RPMI8226 (cell line): ENCODE measurements at regions not wholly inside any gene's neighbourhood (a gene's known extent, or its start where the extent isn't known, plus 50 kb on each side); places are given as distances from the start of the nearest gene placed in this dataset.
"Not testable (repeated sequence)": the region's sequence is repeated elsewhere in the genome, so short reads cannot be mapped to it uniquely, and the experiment has no call there.

ENCODE experiments used
- DNase-seq: peaks from one replicate; pipeline ENCODE4 v3.0.0-alpha.2; 2015

DNA sequence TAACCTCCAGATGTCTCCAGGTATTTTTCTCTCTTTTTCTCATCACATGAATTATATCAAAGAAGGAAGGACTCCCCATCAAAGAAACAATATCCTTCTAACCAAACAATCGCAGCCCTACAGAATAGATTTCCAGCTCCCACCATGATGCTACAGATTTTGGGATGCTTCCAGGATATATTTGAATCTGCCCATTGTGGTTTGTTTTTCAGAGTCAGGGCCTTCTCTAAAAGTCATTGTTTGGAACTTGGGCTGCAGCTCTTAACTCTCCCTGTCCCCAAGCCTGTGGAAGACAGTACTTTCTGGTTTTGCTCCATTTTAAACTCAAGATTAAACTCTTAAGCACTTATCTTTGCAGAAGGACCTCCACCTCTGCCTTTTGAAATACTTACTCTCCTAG, 223.2 kb downstream of the PMAIP1 start:
- DNase-seq, result no peak

DNA sequence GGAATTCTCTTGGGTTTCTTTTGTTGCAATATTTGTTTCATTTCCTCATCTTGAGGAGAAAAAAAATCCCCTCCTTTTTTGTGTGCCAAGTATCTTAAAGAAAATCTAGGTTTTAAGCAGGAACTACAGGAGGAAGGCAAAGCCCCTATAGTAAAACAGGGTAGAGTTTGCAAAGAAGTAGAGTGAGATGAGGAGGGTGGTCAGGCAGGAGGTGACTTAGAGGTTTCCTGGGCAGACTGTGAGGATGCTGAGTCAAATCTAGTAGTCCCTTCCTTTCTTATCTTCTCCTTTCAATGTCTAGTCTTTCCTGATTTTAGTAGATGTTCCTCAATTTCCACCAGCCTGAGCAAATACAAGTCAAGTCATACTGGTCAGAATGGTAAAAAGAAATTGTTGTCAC, 222.5 kb downstream of the PMAIP1 start:
- no peak for DNase-seq

DNA sequence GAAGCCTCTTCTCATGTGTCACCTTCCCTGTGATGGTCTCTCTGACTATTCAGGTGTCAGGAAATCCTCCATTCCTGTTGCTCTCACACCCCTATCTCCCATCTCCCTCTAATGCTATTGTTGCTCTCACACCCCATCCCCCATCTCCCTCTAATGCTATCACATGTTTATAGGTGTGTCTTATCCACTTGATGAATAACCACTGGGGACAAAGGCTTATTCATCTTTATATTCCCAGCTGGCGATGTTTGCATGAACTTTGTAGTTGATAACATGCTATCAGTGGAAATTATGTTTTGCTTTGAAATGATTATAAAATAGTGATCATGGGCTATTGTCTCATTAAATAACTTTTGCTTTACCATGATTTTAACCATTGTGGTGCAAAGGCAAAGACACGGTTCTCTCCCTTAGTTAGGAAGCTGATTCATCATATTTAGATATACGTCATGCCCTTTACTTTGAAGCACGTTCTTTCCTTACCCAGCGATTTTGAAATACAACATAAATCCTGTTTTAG, 220.5 kb downstream of the PMAIP1 start:
- no peak for DNase-seq

DNA sequence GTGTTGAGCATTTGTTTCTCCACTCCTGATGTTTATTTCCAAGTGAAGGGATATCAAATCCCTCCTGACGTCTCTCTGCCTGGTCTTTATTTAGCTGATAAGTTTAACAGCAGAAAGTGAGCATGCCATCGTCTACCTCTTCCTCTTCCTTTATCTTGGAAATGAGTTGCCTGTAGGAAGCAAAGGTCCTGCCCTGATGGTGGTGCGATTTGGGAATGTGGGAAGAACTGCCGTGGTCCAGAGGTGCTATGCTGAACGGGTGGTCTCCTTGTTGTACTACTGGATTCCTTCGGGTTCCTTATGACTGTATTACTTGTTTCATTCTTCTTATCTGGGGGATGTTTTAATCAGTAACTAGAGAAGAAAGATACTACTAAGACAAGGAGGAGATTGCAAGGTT, 217.5 kb downstream of the PMAIP1 start:
- no peak for DNase-seq

GRCh38 chr18:60113396-60113795, 213.6 kb downstream of the PMAIP1 start:
- DNase-seq, result no peak

- no peak for DNase-seq
Measured at GRCh38 chr18:60112369-60112768, 212.6 kb downstream of the PMAIP1 start.

DNA sequence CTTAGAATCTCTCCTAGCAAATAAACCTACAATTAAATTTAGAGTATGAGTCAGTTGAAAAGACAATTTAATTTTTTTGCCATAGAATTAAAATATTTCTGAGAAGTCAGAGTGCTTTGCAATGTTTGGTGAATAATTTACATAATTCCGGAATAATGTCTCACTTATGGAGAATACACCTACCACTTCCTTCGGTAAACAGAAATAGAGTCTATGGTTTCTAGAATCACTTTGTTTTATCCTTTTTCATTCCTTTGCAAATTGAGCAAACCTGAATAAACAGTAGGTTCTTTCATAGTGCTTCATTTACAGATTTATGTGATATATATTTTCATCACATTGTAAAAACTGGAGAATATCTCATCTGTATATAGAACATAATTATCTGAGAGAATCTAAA, 211.7 kb downstream of the PMAIP1 start:
- no peak for DNase-seq

GRCh38 chr18:60110836-60111235, 211.0 kb downstream of the PMAIP1 start:
- DNase-seq, result no peak

DNA sequence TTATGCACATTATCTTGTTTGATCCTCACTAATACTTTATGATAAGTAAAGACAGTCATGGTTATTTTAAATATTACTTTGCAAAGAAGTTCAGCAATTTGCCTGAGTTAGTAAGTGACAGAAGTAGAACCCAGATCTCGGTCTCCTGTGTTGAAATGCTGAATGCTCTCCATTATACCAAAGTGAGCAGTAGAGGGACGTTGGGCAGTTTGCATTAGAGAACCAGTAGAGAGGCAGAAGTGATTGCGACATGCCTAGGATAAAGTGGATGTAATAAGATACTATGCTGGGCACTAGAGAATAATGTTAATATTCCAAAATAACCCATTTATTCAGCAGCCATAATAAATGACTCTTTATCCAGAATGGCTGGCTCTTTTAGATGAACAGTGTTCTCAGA, 201.0 kb downstream of the PMAIP1 start:
- no peak for DNase-seq

DNA sequence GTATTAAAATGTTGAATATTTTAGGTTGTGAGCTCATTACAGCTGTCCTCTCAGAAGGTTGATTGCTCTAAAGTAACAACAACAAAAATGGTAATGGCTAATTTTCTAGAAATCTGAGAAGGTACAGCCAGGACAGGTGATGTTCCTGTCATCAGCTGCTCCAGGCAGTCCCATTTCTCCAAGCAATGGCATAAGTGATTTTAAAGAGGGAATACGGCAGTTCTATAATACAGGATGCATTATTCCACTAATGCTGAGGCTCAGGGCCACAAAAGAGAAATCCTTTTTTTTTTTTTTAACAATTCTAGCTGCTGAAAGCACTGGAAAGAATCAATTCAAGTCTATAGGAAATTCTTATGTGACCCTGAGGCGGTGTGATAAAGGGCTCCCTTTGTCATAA, 199.9 kb downstream of the PMAIP1 start:
- DNase-seq, result no peak

GRCh38 chr18:60096428-60096827, 196.6 kb downstream of the PMAIP1 start:
- DNase-seq, result no peak

DNA sequence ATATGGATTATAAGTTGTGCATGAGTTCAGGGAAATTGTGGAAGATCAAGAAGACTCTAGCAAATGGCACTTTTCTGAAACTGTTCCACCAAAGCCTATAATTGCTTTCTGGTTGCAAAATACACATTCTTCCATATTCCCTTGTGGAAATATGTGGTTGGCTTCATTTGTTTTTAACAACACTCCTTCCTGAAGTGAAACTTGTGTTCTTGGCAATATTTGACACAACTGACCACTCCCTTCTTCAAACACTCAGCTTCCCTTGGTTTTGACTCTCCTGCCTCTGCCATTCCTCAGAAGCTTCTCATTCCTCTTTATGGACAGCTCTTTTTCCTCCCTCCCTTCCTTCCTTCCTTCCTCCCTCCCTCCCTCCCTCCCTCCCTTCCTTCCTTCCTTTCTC, 192.3 kb downstream of the PMAIP1 start:
- DNase-seq, result no peak

GRCh38 chr18:60090170-60090569, 190.4 kb downstream of the PMAIP1 start:
- peak; percentile 18 for DNase-seq

DNA sequence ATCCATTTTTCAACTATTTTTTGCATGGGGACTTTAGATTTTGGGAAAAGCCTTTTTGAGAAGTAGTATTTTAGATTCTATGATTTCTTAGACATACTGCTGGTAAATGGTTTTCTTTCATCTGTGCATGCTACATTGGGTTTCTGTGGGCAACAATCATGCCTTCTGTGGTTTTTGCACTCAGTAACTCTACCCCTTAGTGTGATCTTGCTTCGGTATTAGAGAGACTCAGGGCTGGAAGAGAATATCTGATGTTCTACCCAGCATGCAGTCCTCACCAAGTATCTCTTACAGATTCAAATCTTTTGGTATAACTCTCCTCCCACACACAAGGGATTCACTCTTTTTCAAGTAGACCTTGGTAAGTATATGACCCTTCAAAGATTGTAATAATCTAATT, 183.0 kb downstream of the PMAIP1 start:
- no peak for DNase-seq

DNA sequence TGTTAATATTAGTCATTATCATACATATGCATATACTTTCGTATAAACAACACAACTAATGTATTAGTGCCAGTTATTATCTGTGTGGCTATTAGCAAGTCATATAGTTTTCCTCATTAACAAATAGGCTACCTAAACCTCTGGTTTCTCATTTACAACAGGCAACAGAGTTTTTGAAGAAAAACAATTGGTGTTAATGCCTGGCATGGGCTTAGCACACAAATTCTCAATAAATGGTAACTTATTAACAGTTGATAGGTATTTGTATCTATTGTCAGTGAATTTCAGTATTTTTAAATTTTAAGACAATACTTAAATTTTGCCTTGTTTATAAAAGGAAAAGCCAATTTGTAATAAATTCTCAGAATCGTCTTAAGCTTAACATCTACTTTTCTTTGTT, 182.5 kb downstream of the PMAIP1 start:
- no peak for DNase-seq

- no peak for DNase-seq
Measured at GRCh38 chr18:60075477-60075876, 175.7 kb downstream of the PMAIP1 start.

DNA sequence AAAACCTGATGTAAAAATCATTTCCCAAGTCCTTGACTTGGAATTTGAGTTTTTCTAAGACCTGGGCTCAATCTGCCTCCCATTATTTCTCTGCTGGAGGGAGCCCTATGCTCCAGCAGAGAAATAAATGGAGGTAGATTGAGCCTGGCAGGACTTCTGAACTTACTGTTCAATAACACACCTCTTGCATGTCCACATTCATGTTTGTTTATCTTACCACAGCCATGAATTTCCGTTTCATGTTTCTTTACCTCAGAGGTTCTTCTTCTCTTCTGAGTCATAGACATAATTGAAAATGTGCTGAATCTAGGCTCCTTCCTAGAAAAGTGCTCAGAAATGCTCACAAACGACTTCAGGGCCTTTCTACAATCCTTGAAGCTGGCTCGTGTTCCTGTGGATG, 170.8 kb downstream of the PMAIP1 start:
- DNase-seq, result no peak

DNA sequence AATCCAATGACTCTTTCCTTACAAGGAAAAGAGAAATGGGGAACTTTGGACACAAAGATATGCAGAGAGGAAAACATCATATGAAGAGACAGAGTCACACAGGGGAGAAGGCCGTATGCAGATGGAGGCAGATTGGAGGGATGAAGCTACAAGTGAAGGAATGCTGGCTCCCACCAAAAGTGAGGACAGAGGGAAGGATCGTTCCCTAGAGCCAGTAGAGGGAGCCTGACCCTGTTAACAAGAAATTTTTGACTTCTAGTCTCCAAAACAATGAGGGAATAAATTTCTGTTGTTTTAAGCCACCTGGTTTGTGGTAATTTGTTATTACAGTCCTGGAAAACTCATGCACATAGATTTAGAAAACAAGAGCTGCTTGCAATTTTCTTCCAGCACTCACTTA, 169.3 kb downstream of the PMAIP1 start:
- DNase-seq, result no peak

DNA sequence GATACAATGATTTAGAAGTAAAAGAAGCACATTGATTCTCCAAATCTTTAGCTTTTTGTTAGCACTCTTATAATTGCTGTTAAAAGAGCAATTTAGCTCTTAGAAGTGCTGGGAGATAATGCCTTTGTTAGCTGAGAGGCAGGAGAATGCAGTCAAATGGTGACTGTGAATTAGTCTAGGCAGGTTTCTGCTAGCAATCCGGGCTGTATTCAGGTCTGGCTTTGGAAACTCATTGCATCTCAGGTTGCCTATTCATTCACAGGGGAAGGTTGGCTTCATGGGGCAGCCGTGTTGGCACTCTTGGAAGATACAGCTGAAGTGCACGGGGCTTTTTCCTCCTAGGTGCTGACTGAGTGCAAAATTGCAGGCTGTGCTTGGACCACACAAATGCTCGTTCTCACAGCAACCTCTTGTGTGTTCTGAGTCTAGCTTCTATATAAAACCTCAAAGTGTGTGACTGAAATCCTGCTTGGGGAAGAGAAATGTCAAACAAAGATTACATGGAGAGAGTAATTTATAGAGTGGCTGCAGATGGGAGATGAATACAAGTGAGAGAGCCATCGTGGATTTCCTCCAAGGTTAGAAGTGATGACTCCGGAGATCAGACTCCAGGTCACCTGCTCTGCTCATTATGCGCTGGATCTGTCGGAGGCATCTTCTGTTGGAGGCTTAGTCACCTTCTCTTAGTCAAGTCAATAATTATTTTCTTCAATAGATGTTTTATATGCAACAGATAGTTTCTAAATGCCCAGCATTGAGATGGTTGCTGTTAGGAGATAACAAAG, 167.8 kb downstream of the PMAIP1 start:
- DNase-seq, result no peak

GRCh38 chr18:60066219-60066975, 166.6 kb downstream of the PMAIP1 start:
- no peak for DNase-seq

GRCh38 chr18:60064271-60064670, 164.5 kb downstream of the PMAIP1 start:
- DNase-seq, result no peak

GRCh38 chr18:60062831-60063230, 163.0 kb downstream of the PMAIP1 start:
- not testable (repeated sequence) for DNase-seq

DNA sequence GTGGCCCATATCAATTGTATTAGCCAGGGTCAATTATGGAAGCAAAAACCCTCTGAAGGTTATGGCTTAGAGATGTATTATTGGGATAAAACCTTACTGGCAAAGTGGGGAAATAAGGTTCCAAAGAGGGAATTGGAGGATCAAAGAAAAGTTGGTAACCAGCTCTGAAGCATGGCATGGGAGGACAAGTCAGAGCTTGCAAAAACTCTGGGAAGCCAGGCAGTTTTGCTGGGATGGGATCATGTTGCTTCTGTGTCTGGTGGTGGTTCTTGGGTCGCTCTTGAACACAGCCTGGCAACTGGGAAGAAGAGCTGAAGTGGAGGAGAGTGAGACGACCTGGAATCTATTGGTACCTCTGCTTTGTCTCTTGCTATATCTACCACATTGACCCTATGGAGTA, 162.6 kb downstream of the PMAIP1 start:
- DNase-seq, result no peak

DNA sequence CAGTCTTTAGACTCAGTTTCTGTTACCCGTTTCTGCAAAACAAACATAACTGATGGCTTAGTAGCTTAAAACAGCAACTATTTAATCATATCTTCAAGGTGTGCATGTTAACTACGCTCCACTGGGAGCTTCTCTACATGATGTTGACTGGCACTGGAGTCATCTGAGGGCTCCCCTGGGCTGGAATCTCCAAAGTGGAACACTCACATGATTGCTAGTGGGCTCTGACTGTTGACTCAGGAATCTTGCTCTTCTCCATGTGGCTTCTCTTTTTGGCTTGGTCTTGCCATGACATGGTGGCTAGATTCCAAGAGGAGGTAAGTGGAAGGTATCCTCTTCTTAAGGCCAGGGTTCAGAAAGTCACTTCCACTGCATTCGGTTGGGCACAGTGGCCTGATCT, 160.8 kb downstream of the PMAIP1 start:
- DNase-seq, result no peak
